ENCODE measurements at regions not wholly inside any gene's neighbourhood (a gene's known extent, or its start where the extent isn't known, plus 50 kb on each side); places are given as distances from the start of the nearest gene placed in this dataset.
A peak's percentile ranks its signal among the peaks of the same experiment; 100 is the strongest.

DNA sequence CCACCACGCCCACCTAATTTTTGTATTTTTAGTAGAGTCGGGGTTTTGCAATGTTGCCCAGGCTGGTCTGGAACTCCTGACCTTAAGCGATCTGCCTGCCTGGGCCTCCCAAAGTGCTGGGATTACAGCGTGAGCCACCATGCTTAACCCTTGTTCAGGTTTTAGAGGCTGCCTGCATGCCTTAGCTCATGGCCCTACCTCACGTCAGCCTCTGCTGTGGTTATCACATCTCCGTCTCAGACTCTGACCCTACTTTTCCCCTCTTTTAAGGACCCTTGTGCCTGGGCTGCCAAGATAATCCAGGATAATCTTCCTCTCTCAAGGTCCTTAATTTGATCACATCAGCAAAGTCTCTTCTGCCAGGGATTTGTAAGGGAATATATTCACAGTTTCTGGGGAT is 98.2 kb upstream of the PMAIP1 start:
- Histone ChIP-seq H3K4me3 (ENCODE audit: low read length) (no peak overlapping the region), H3K36me3 (replicated peaks; ENCODE audit: low read depth, low read length) (no peaks in the 10 kb centered on the region), H3K27ac (ENCODE audit: low read length) (no peak overlapping the region), H2AFZ (ENCODE audit: low read depth, low read length) (no peak overlapping the region), H3K79me2 (ENCODE audit: low read length) (no peaks in the 10 kb centered on the region), H3K4me2 (ENCODE audit: low read length) (peak overlapping the region; percentile 52), H3K9me3 (ENCODE audit: insufficient read depth, low read length) (no peaks in the 10 kb centered on the region), H3K27me3 (ENCODE audit: low read depth, low read length) (no peaks in the 10 kb centered on the region), H3K9ac (ENCODE audit: low read length) (no peak overlapping the region), H3K4me1 (ENCODE audit: low read length) (peaks cover 10% of the 10 kb centered on the region), H4K20me1 (ENCODE audit: insufficient read depth, low read length) (no peaks in the 10 kb centered on the region)
- TF ChIP-seq EZH2phosphoT487 (IDR thresholded peaks at IDR 0.05; ENCODE audit: low read depth) = no peak
- TF ChIP-seq, protein P1, sequence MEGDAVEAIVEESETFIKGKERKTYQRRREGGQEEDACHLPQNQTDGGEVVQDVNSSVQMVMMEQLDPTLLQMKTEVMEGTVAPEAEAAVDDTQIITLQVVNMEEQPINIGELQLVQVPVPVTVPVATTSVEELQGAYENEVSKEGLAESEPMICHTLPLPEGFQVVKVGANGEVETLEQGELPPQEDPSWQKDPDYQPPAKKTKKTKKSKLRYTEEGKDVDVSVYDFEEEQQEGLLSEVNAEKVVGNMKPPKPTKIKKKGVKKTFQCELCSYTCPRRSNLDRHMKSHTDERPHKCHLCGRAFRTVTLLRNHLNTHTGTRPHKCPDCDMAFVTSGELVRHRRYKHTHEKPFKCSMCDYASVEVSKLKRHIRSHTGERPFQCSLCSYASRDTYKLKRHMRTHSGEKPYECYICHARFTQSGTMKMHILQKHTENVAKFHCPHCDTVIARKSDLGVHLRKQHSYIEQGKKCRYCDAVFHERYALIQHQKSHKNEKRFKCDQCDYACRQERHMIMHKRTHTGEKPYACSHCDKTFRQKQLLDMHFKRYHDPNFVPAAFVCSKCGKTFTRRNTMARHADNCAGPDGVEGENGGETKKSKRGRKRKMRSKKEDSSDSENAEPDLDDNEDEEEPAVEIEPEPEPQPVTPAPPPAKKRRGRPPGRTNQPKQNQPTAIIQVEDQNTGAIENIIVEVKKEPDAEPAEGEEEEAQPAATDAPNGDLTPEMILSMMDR (IDR thresholded peaks at IDR 0.05; ENCODE audit: low read depth, low read length) = no peak

DNA sequence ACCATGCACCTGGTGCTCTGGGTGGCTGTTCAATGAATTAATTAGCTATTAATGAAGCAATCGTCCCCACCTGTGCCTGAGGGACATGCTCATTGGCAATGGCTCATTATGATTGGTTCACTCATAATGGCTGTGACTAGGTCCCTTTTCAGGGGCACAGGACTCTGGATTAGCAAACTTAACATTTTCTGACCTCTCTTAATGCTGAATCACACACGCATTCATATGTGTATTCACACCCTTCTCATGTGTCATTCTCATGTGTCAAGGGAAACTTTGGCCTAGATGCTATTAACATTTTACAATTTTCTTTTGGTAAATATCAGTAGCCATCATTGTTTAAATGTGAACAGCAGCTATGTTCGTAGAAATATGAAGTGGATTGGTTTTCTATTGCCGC is 98.9 kb upstream of the PMAIP1 start:
- H3K4me3 ChIP-seq (ENCODE audit: low read length) = no peak overlapping the region
- no peaks in the 10 kb centered on the region for H3K9me3 ChIP-seq (ENCODE audit: insufficient read depth, low read length)
- H3K4me2 ChIP-seq (ENCODE audit: low read length) = no peak overlapping the region
- no peak for TF ChIP-seq EZH2phosphoT487 (IDR thresholded peaks at IDR 0.05; ENCODE audit: low read depth)
- TF ChIP-seq, protein P1 (IDR thresholded peaks at IDR 0.05; ENCODE audit: low read depth, low read length) = no peak
- no peak overlapping the region for H2AFZ ChIP-seq (ENCODE audit: low read depth, low read length)
- peaks cover 10% of the 10 kb centered on the region for H3K4me1 ChIP-seq (ENCODE audit: low read length)
- H3K9ac ChIP-seq (ENCODE audit: low read length) = no peak overlapping the region
- no peaks in the 10 kb centered on the region for H4K20me1 ChIP-seq (ENCODE audit: insufficient read depth, low read length)
- H3K27ac ChIP-seq (ENCODE audit: low read length) = no peak overlapping the region
- H3K36me3 ChIP-seq (replicated peaks; ENCODE audit: low read depth, low read length) = no peaks in the 10 kb centered on the region
- H3K27me3 ChIP-seq (ENCODE audit: low read depth, low read length) = no peaks in the 10 kb centered on the region
- no peaks in the 10 kb centered on the region for H3K79me2 ChIP-seq (ENCODE audit: low read length)

DNA sequence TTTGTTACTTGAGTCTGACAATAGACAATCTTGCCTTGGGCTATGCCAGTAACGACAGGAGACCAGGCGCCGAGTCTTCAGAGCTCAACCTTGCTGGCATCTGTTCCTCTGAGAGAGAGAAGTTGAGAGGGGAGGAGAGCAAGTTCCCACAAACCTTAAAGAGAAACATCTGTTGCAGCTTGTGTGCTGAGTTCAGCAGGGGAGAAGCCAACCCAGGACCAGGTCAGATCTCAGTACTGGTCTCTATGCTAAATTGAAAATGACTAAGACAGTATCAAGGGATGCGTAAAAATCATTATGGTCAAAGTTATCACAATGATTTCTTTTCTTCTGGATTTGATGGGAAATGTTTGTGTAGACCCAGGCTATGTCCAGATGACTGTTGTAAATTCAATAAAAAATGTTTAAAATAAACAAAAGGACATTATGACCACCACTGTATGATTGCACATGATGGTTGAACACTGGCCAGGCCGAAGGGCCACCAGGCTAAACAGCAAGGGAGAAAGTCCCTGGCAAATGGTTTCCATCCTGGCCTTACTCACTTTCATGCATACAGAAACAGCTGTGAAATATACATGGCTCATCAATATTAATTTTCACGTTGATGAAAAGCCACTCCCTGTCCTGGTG is 100.3 kb upstream of the PMAIP1 start:
- TF ChIP-seq, protein P1 (IDR thresholded peaks at IDR 0.05; ENCODE audit: low read depth, low read length) = no peak
- no peak for TF ChIP-seq EZH2phosphoT487 (IDR thresholded peaks at IDR 0.05; ENCODE audit: low read depth)
- Histone ChIP-seq H3K4me1 (ENCODE audit: low read length) (peaks cover 10% of the 10 kb centered on the region), H3K79me2 (ENCODE audit: low read length) (no peaks in the 10 kb centered on the region), H3K9me3 (ENCODE audit: insufficient read depth, low read length) (no peaks in the 10 kb centered on the region), H3K36me3 (replicated peaks; ENCODE audit: low read depth, low read length) (no peaks in the 10 kb centered on the region), H2AFZ (ENCODE audit: low read depth, low read length) (no peak overlapping the region), H3K4me2 (ENCODE audit: low read length) (no peak overlapping the region), H3K4me3 (ENCODE audit: low read length) (no peak overlapping the region), H3K9ac (ENCODE audit: low read length) (no peak overlapping the region), H3K27me3 (ENCODE audit: low read depth, low read length) (no peaks in the 10 kb centered on the region), H3K27ac (ENCODE audit: low read length) (no peak overlapping the region), H4K20me1 (ENCODE audit: insufficient read depth, low read length) (no peaks in the 10 kb centered on the region)

DNA sequence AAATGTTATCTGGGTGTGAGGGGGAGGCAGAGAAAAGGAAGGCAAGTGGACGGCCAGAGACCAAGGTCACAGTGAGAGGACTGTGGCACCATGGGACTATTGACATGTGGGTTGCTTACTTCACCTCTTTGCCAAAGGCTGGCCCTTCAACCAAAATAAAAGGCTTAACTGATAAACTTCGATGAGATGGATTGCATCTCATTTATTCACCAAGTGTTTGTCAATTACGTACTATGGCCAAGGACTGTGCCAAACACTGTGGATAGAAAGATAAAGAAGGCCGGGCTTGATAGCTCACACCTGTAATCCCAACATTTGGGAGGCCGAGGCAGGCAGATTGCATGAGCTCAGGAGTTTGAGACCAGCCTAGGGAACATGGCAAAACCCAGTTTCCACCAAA is 98.7 kb upstream of the CCBE1 start:
- H2AFZ ChIP-seq (ENCODE audit: low read depth, low read length) = no peak overlapping the region

More for the DNA sequence above, 98.7 kb upstream of the CCBE1 start:
- no peak overlapping the region for H3K4me2 ChIP-seq (ENCODE audit: low read length)
- no peaks in the 10 kb centered on the region for H3K79me2 ChIP-seq (ENCODE audit: low read length)
- H3K9me3 ChIP-seq (ENCODE audit: insufficient read depth, low read length) = no peaks in the 10 kb centered on the region
- H3K4me1 ChIP-seq (ENCODE audit: low read length) = no peaks in the 10 kb centered on the region
- no peak for TF ChIP-seq EZH2phosphoT487 (IDR thresholded peaks at IDR 0.05; ENCODE audit: low read depth)
- TF ChIP-seq, protein P1 (IDR thresholded peaks at IDR 0.05; ENCODE audit: low read depth, low read length) = no peak
- H3K9ac ChIP-seq (ENCODE audit: low read length) = no peak overlapping the region
- no peaks in the 10 kb centered on the region for H3K27me3 ChIP-seq (ENCODE audit: low read depth, low read length)
- no peaks in the 10 kb centered on the region for H3K36me3 ChIP-seq (replicated peaks; ENCODE audit: low read depth, low read length)
- no peak overlapping the region for H3K4me3 ChIP-seq (ENCODE audit: low read length)
- no peak overlapping the region for H3K27ac ChIP-seq (ENCODE audit: low read length)
- no peaks in the 10 kb centered on the region for H4K20me1 ChIP-seq (ENCODE audit: insufficient read depth, low read length)
